ENCODE measurements at regions not wholly inside any gene's neighbourhood (a gene's known extent, or its start where the extent isn't known, plus 50 kb on each side); places are given as distances from the start of the nearest gene placed in this dataset.
"Not testable (repeated sequence)": the region's sequence is repeated elsewhere in the genome, so short reads cannot be mapped to it uniquely, and the experiment has no call there.

GRCh38 chr12:91695964-91696363 lies 449.7 kb downstream of the BTG1 start:
- no peak for DNase-seq (ENCODE audit: low spot score)

- DNase-seq (ENCODE audit: low spot score), result not testable (repeated sequence)
Measured at GRCh38 chr12:91695406-91695805, 450.2 kb downstream of the BTG1 start.

GRCh38 chr12:91690531-91690930 lies 455.1 kb downstream of the BTG1 start:
- DNase-seq (ENCODE audit: low spot score), result no peak

GRCh38 chr12:91687052-91688017 lies 458.3 kb downstream of the BTG1 start:
- DNase-seq (ENCODE audit: low spot score), result no peak

GRCh38 chr12:91685917-91686316 lies 459.7 kb downstream of the BTG1 start:
- DNase-seq (ENCODE audit: low spot score), result no peak

GRCh38 chr12:91681751-91682150 lies 463.9 kb downstream of the BTG1 start:
- no peak for DNase-seq (ENCODE audit: low spot score)

- no peak for DNase-seq (ENCODE audit: low spot score)
Measured at GRCh38 chr12:91680864-91681263, 464.8 kb downstream of the BTG1 start.

- no peak for DNase-seq (ENCODE audit: low spot score)
Measured at GRCh38 chr12:91677556-91677955, 468.1 kb downstream of the BTG1 start.

GRCh38 chr12:91675401-91675800 lies 470.2 kb downstream of the BTG1 start:
- no peak for DNase-seq (ENCODE audit: low spot score)

- no peak for DNase-seq (ENCODE audit: low spot score)
Measured at GRCh38 chr12:91672130-91672529, 473.5 kb downstream of the BTG1 start.

- DNase-seq (ENCODE audit: low spot score), result no peak
Measured at GRCh38 chr12:91667694-91668093, 478.0 kb downstream of the BTG1 start.

- DNase-seq (ENCODE audit: low spot score), result no peak
Measured at GRCh38 chr12:91663744-91664143, 481.1 kb upstream of the DCN start.

GRCh38 chr12:91663310-91663709 lies 480.7 kb upstream of the DCN start:
- DNase-seq (ENCODE audit: low spot score), result no peak

- no peak for DNase-seq (ENCODE audit: low spot score)
Measured at GRCh38 chr12:91662021-91662420, 479.4 kb upstream of the DCN start.

GRCh38 chr12:91657032-91657431 lies 474.4 kb upstream of the DCN start:
- DNase-seq (ENCODE audit: low spot score), result no peak

- DNase-seq (ENCODE audit: low spot score), result no peak
Measured at GRCh38 chr12:91655966-91656365, 473.3 kb upstream of the DCN start.

- DNase-seq (ENCODE audit: low spot score), result no peak
Measured at GRCh38 chr12:91654087-91654486, 471.5 kb upstream of the DCN start.

- DNase-seq (ENCODE audit: low spot score), result no peak
Measured at GRCh38 chr12:91651728-91652127, 469.1 kb upstream of the DCN start.

- no peak for DNase-seq (ENCODE audit: low spot score)
Measured at GRCh38 chr12:91643763-91644162, 461.1 kb upstream of the DCN start.

- no peak for DNase-seq (ENCODE audit: low spot score)
Measured at GRCh38 chr12:91640021-91640420, 457.4 kb upstream of the DCN start.

GRCh38 chr12:91639327-91639726 lies 456.7 kb upstream of the DCN start:
- DNase-seq (ENCODE audit: low spot score), result no peak

GRCh38 chr12:91637789-91638624 lies 455.4 kb upstream of the DCN start:
- no peak for DNase-seq (ENCODE audit: low spot score)

All from mesenteric fat pad (tissue), 1 donor.